RCC 7860 (cell line): ENCODE measurements at regions not wholly inside any gene's neighbourhood (a gene's known extent, or its start where the extent isn't known, plus 50 kb on each side); places are given as distances from the start of the nearest gene placed in this dataset.
A peak's percentile ranks its signal among the peaks of the same experiment; 100 is the strongest.

Source experiments
- DNase-seq: peaks from one replicate; pipeline ENCODE4 v3.0.0-alpha.2; 2015; ENCODE audit warnings: low spot score
- FAIRE-seq: peaks from 2 replicates; lab custom pipeline; 2012; peaks lifted over from hg19 to GRCh38; lab: Jason Lieb, UNC

- DNase-seq (peak; percentile 60), FAIRE-seq (peak; percentile 61)
These were observed 120.0 kb downstream of the SETD4 start for GRCh38 chr21:35940074-35940927.

- FAIRE-seq: no peak
- no peak for DNase-seq
These were observed 121.9 kb downstream of the SETD4 start for GRCh38 chr21:35938446-35938845.

- FAIRE-seq (peak; percentile 91), DNase-seq (peak; percentile 92)
These were observed 126.9 kb downstream of the SETD4 start for GRCh38 chr21:35933466-35933865.

GRCh38 chr21:35932232-35932911 lies 128.0 kb downstream of the SETD4 start:
- FAIRE-seq: peak; percentile 94
- peak; percentile 98 for DNase-seq

GRCh38 chr21:35929901-35930300 lies 130.4 kb downstream of the SETD4 start:
- FAIRE-seq (no peak), DNase-seq (no peak)

- no peak for DNase-seq
- FAIRE-seq: no peak
These were observed 133.1 kb downstream of the SETD4 start for GRCh38 chr21:35927262-35927661.

GRCh38 chr21:35926003-35926740 lies 134.2 kb downstream of the SETD4 start:
- no peak for DNase-seq
- FAIRE-seq: peak; percentile 100

- peak; percentile 72 for DNase-seq
- FAIRE-seq: no peak
These were observed 134.8 kb downstream of the SETD4 start for GRCh38 chr21:35925497-35925896.

- DNase-seq (peak; percentile 93), FAIRE-seq (peak; percentile 96)
These were observed 135.5 kb downstream of the SETD4 start for GRCh38 chr21:35924714-35925301.

GRCh38 chr21:35923971-35924370 lies 136.4 kb downstream of the SETD4 start:
- no peak for FAIRE-seq
- DNase-seq: no peak

GRCh38 chr21:35922618-35923017 lies 137.7 kb downstream of the SETD4 start:
- FAIRE-seq: no peak
- no peak for DNase-seq

GRCh38 chr21:35921471-35921870 lies 138.9 kb downstream of the SETD4 start:
- DNase-seq (no peak), FAIRE-seq (no peak)

GRCh38 chr21:35920436-35920835 lies 139.9 kb downstream of the SETD4 start:
- DNase-seq (no peak), FAIRE-seq (no peak)

GRCh38 chr21:35915030-35915429 lies 145.3 kb downstream of the SETD4 start:
- FAIRE-seq (no peak), DNase-seq (no peak)

- no peak for DNase-seq
- FAIRE-seq: no peak
These were observed 148.7 kb downstream of the SETD4 start for GRCh38 chr21:35911412-35912191.

- no peak for DNase-seq
- no peak for FAIRE-seq
These were observed 150.7 kb downstream of the SETD4 start for GRCh38 chr21:35909456-35910223.

- FAIRE-seq (no peak), DNase-seq (no peak)
These were observed 151.8 kb downstream of the SETD4 start for GRCh38 chr21:35908311-35909078.

- no peak for FAIRE-seq
- DNase-seq: no peak
These were observed 153.7 kb downstream of the SETD4 start for GRCh38 chr21:35906586-35906985.

GRCh38 chr21:35905963-35906345 lies 154.4 kb downstream of the SETD4 start:
- FAIRE-seq: no peak
- DNase-seq: no peak
